NCI-H460 (cell line): ENCODE measurements at regions not wholly inside any gene's neighbourhood (a gene's known extent, or its start where the extent isn't known, plus 50 kb on each side); places are given as distances from the start of the nearest gene placed in this dataset.
"Not testable (repeated sequence)": the region's sequence is repeated elsewhere in the genome, so short reads cannot be mapped to it uniquely, and the experiment has no call there.

ENCODE experiments used
- DNase-seq: peaks from one replicate; pipeline ENCODE4 v3.0.0-alpha.2; 2016; ENCODE audit warnings: low read depth; ENCODE audit errors: extremely low read depth

DNA sequence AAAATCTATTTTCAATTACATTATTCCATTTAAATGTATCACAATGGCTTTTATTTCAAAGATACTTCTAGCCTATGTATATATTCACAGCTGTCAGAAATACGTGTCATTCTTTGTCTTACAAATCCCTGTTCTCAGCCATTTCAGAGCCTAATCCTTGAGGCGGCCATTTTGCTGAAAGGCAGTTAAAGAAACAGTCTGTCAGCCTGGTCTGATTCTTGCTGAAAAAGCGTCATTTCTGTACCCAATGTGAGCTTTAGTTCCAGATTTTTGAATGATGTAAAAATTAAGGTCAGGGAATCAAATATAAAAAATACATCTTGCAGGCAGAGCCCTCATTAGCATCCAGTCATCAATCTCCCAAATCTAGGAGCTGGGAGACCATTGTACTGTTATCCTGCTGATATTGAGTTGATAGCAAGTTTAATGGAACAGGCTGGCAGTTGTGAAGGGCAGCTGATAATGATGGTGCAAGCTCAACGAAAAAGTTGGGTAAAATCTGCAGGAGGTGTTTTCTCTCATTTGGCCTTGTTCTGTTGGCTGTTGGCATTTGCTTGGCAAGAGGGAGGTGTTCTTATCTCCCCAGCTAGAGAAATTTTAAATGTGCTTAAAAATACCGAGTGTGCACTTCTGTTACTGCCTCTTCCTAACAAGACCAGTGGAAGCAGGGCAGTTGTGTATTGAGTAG lies 314.8 kb downstream of the SOX4 start:
- DNase-seq, result no peak

DNA sequence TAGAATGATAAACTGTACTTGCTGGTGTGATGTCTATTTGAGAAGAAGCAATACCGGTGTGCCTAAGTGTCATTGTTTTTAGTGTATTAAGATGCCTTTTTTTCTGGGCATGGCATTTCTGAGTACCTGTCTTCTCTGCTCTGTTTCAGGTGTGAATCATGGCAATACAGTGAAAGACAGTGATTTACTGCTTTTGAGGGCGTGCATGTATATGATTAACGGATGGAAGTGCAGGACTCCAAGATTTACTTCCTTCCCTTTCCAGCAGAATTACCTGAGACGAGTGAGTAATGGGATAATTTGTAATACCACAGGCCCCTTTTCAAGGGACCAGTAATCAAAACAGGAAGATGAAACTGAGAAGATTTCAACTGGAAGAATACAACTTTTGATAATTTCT lies 315.8 kb downstream of the SOX4 start:
- DNase-seq, result no peak

DNA sequence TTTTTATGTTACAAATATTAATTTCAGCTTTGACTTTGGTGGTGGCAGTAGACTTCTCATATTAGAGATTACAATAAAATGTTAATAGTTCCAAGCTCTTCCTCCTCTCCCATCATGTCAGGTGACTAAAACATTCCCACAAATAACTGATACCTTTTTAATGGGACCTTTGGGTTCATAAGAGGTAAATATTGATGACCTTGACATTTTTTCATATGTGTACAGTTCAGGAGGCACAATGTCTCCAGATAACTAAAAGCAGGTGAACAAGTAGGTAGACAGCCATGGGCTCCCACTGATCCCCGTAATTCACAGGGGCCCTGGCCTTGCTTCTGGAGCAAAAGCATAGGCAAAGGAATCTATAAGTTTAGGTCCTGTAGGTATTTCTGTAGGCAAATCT lies 317.7 kb downstream of the SOX4 start:
- DNase-seq, result no peak

- no peak for DNase-seq
Observed at GRCh38 chr6:21912151-21912832, 318.7 kb downstream of the SOX4 start.

DNA sequence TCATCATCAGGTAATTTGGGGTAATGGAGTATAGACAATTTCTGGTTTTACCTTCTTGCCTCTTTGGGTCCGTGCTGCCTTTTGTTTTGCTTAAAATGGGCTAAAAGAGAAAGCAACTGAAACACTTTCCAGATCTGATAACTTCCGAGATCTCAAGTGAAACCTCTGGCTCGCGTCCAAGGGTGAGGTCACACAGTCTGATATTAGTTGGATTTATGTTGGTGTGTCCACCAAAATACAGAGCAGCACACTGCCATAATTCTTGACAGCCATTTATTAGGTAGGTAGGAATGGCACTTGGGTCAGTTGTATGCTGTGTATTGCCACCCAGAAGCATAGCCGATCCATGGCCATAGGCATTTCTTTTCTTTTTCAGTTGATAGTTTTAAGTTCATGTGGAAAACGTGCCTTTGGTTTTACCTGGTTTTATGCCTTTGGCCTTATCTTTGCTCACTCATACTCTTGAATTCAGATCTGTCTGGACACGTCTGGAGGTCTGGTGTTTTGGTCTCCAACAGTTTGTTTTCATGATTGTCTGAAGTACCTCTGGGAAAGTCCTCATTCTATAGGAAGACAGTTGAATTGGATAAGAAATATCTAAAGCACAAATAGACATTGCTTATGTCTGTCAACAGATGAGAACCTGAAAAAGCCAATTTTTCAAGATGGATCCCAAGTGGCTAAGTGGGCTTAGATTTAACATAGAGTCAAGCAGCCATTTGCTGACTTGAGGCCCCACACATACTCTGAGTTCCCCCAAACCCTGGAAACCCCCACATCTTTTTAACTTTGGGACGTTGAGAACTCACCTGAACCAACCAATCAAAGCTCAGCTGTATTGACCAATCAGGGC lies 320.8 kb downstream of the SOX4 start:
- DNase-seq, result no peak

DNA sequence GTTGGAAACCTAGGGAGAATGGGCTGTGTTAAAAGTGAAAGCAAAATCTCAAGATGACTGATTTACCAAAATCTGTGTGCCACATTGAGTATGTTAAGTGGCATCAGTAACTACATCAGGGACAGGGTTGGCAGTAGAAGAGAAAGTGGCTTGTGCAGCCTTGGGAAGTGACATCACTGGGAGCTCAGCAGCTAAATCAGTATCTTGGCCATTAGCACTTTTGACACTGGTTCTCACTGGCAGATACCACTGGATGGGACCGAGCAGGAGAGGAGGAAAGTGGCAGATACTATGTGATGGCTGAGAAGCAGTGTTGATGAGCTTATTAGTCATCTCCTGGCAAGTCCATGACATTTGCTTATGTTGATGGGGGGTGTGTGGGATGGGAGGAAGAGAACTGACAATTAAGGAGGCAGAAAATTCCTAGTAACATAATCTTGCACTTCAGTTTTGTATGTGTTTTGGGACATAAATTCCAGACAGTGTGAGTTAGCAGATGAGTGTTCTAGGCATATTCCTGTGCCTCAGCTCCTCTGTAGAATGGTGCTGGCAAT lies 322.2 kb downstream of the SOX4 start:
- no peak for DNase-seq

GRCh38 chr6:21918041-21918440 lies 324.5 kb downstream of the SOX4 start:
- no peak for DNase-seq

- DNase-seq, result no peak
Observed at GRCh38 chr6:21918666-21919065, 325.1 kb downstream of the SOX4 start.

DNA sequence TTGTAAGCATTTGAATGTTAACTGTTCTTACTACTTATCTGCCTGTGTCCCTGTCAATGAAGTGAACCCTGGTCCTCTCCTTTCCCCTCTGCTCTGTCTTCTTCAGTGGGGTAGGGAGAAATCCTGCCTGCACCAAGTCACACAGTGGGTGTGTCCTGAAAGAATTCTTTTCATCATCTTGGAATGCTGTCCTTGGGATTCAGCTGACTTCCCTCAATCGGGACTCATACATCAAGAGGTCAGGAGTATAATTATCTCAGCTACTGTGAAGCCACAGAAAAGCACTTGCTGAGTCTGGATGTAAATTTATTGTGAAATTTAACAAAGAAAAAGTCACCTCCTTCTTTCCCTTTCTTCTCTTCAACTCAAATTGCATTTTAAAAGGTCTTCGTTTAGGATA lies 328.5 kb downstream of the SOX4 start:
- DNase-seq, result no peak

DNA sequence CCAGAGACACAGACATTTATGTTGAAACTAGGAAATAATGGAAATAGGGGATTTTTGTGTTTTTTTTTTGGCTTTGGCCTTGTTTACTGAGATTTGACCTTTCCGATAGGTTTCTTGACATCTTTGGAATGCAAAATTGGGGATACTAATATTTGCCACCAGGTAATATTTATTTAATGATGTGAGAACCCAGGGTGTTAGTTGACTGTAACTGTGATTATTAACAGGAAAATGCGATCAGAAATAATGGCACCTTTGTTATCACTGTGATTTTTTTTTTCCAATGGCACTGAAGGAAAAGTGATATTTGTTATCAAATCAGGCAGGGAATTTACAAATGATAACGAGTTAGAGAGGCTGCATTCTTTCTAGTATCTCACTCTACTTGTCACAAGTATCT lies 330.5 kb downstream of the SOX4 start:
- DNase-seq, result no peak

GRCh38 chr6:21928827-21929226 lies 335.3 kb downstream of the SOX4 start:
- DNase-seq, result no peak

- no peak for DNase-seq
Observed at GRCh38 chr6:21931641-21932335, 338.2 kb downstream of the SOX4 start.

DNA sequence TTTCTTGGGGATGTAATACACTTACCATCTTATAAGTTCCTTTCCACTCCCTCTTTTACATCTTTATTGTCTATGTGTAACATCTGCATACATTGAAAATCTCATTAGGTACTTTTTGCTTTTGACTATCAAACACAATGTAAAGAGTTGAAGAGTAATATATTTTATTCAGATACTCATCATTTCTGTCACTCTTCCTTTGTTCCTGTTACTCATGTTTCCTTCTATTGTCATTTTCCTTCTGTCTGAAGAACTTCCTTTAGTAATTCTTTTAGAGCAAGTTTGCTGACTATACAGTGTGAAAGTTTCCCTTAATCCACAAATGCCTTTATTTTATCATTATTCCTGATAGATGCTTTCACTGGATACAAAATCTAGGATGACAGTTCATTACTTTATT lies 339.8 kb downstream of the SOX4 start:
- no peak for DNase-seq

GRCh38 chr6:21935142-21935541 lies 341.6 kb downstream of the SOX4 start:
- no peak for DNase-seq

DNA sequence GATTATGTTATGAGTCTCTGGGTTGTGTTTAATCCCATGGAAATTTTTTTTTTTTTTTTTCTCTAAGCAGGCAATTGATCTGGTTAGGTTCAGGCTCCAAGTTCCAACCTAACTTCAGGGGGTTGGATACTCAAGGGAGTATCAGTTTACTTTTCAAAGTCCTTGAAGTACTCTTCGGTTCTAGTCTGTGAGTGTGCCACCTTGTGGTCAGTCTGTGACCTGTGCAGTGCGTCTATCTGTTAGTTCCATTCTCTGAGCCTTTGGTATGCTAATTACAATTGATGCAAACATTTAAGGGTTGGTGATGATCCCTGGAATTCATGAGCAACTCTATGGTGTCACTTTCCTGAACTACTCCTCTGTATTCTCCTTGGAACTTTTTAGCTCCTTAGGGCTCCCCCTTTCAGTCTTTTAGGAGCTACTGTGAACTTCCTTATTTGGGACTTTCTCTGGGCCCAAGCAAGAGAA lies 342.0 kb downstream of the SOX4 start:
- DNase-seq, result no peak

GRCh38 chr6:21937466-21937865 lies 343.9 kb downstream of the SOX4 start:
- DNase-seq, result no peak

DNA sequence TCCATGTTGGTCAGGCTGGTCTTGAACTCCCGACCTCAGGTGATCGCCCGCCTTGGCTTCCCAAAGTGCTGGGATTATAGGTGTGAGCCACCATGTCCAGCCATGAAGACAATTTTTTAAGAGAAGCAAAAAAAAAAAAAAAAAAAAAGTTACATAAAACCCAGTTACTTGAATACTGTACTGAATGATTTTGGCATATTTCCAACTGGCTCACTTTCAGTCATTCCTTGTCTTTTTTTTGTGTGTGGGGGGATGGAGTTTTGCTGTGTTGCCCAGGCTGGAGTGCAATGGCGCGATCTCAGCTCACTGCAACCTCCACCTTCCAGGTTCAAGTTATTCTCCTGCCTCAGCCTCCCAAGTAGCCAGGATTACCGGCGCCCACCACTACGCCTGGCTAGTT lies 345.5 kb downstream of the SOX4 start:
- DNase-seq, result not testable (repeated sequence)

DNA sequence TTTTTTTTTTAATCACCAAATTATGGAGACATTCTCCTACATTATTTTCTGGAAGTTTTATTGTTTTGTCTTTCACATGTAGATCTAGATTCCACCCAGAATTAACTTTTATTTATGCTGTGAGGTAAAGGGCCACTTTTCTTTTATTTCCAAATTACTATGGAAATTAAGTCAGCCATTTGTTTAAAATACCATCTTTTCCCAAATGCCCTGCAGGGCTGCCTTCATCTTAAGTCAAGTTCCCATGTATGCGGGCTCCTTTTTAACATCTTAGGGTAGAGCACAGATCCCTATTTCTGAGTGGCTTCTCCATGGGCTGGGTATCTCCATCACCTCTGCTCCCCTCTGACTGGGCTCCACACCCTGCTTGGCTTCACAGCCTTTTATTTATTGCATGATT lies 348.4 kb downstream of the SOX4 start:
- DNase-seq, result no peak

DNA sequence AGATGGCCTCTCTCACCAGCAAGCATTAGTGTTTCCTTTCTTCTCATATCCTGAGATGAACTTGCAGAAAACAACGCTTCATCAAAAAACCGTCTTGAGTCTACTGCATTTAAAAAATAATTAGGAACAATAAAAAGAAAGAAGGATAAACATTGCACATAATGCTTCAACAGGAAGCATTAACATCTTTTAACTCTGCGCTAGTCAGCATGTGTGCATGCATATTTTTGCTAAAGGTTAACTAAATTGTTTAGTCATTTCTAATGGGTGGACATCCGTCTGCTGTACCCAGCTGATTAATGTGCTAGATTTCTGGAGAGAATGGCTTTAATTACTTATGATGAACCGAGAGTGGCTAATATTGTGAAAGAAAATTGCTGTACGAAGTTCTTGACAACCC lies 349.3 kb downstream of the SOX4 start:
- DNase-seq, result no peak

DNA sequence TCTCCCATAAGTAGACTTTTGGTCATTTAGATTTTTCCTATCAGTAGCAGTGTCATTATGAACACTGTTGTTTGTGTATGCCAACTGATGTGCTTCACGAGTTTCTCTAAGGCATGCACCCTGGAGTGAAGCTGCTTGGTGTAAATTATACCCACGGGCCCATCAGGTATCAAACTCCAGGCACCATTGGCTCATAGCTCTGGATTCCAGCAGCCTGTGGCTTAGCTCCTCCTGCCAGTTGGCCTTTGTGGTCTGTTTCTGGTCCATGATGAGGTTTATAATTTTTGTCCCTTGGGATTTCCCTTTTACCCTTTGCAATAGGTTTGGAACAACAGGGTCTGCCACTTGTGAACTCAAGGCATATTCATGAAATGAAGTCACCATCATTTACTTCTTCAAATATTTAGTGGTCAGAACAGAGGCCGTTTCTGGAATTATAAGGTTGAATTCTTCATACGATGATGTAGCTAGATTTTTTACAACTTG lies 350.5 kb downstream of the PRL start:
- no peak for DNase-seq

GRCh38 chr6:21947227-21947626 lies 349.6 kb downstream of the PRL start:
- not testable (repeated sequence) for DNase-seq
